ENCODE measurements at regions not wholly inside any gene's neighbourhood (a gene's known extent, or its start where the extent isn't known, plus 50 kb on each side); places are given as distances from the start of the nearest gene placed in this dataset.

- DNase-seq, result no peak
- Histone ChIP-seq H3K36me3 (no peaks in the 10 kb centered on the region), H3K9me3 (no peaks in the 10 kb centered on the region), H3K4me3 (no peak overlapping the region), H3K4me1 (no peaks in the 10 kb centered on the region), H3K27me3 (peaks cover 0 to 15% of the 10 kb centered on the region in 2 donors), H3K27ac (no peak overlapping the region)
- intact Hi-C loops (cut with DNase I; ENCODE audit: low total_unique reads), result no loop called here
- TF ChIP-seq CTCF (IDR thresholded peaks at IDR 0.05), result no peak
Measured at GRCh38 chr6:166223079-166223478, 55.4 kb upstream of the TBXT start.

GRCh38 chr6:166222631-166223030 is 55.0 kb upstream of the TBXT start:
- no peak overlapping the region for H3K27ac ChIP-seq
- H3K27me3 ChIP-seq, result peaks cover 0 to 15% of the 10 kb centered on the region in 2 donors
- intact Hi-C loops (cut with DNase I; ENCODE audit: low total_unique reads), result no loop called here
- no peaks in the 10 kb centered on the region for H3K9me3 ChIP-seq
- H3K4me3 ChIP-seq, result no peak overlapping the region
- DNase-seq, result no peak
- no peaks in the 10 kb centered on the region for H3K4me1 ChIP-seq
- TF ChIP-seq CTCF (IDR thresholded peaks at IDR 0.05), result no peak
- H3K36me3 ChIP-seq, result no peaks in the 10 kb centered on the region

GRCh38 chr6:166221636-166222035 is 54.0 kb upstream of the TBXT start:
- H3K36me3 ChIP-seq, result no peaks in the 10 kb centered on the region
- intact Hi-C loops (cut with DNase I; ENCODE audit: low total_unique reads), result no loop called here
- H3K4me3 ChIP-seq, result no peak overlapping the region
- no peaks in the 10 kb centered on the region for H3K4me1 ChIP-seq
- no peak for TF ChIP-seq CTCF (IDR thresholded peaks at IDR 0.05)
- H3K27me3 ChIP-seq, result peaks cover 0 to 15% of the 10 kb centered on the region in 2 donors
- DNase-seq, result no peak
- no peaks in the 10 kb centered on the region for H3K9me3 ChIP-seq
- no peak overlapping the region for H3K27ac ChIP-seq

GRCh38 chr6:166221040-166221439 is 53.4 kb upstream of the TBXT start:
- TF ChIP-seq CTCF (IDR thresholded peaks at IDR 0.05), result no peak
- Histone ChIP-seq H3K27me3 (peaks cover 0 to 10% of the 10 kb centered on the region in 2 donors), H3K27ac (no peak overlapping the region), H3K9me3 (no peaks in the 10 kb centered on the region), H3K4me1 (no peaks in the 10 kb centered on the region), H3K36me3 (no peaks in the 10 kb centered on the region), H3K4me3 (no peak overlapping the region)
- no peak for DNase-seq
- intact Hi-C loops (cut with DNase I; ENCODE audit: low total_unique reads), result no loop called here

Measured in tibial artery (tissue), 4 donors.